Astrocyte (in vitro differentiated cells and primary cell): ENCODE measurements at regions not wholly inside any gene's neighbourhood (a gene's known extent, or its start where the extent isn't known, plus 50 kb on each side); places are given as distances from the start of the nearest gene placed in this dataset.

Experiments used
- DNase-seq: peaks from one replicate; pipeline ENCODE4 v3.0.0-alpha.2; 2010; ENCODE audit warnings: low read depth
- FAIRE-seq: peaks from 2 replicates; lab custom pipeline; 2011; peaks lifted over from hg19 to GRCh38; lab: Jason Lieb, UNC
- H2AFZ ChIP-seq: 2 replicates; pipeline ENCODE4 v1.6.0; 2012; ENCODE audit warnings: low read depth, low read length, inconsistent platforms
- H3K27ac ChIP-seq: 2 replicates; pipeline ENCODE4 v1.5.1; 2011; ENCODE audit warnings: low read depth, low read length, inconsistent platforms
- H3K27me3 ChIP-seq: 2 replicates; pipeline ENCODE4 v1.6.0; 2011; ENCODE audit warnings: low read length, inconsistent platforms; ENCODE audit not compliant: insufficient read depth
- H3K36me3 ChIP-seq: 2 replicates; pipeline ENCODE4 v1.5.1; 2011; ENCODE audit warnings: low read length, inconsistent platforms; ENCODE audit not compliant: insufficient read depth
- H3K4me1 ChIP-seq: 2 replicates; pipeline ENCODE4 v1.5.1; 2011; ENCODE audit warnings: low read length, inconsistent platforms; ENCODE audit not compliant: insufficient read depth
- H3K4me2 ChIP-seq: 2 replicates; pipeline ENCODE4 v1.6.0; 2012; ENCODE audit warnings: low read length, inconsistent platforms
- H3K4me3 ChIP-seq: 2 replicates; pipeline ENCODE4 v1.5.1; 2011; ENCODE audit warnings: low read depth, mild to moderate bottlenecking, low read length, inconsistent platforms; ENCODE audit not compliant: insufficient read depth
- H3K79me2 ChIP-seq: 2 replicates; pipeline ENCODE4 v1.6.0; 2012; ENCODE audit warnings: mild to moderate bottlenecking, low read length, inconsistent platforms; ENCODE audit not compliant: insufficient read depth
- H3K9ac ChIP-seq: 2 replicates; pipeline ENCODE4 v1.6.0; 2012; ENCODE audit warnings: mild to moderate bottlenecking, low read length, inconsistent platforms
- H3K9me3 ChIP-seq: 2 replicates; pipeline ENCODE4 v1.5.1; 2012; ENCODE audit warnings: low read depth, mild to moderate bottlenecking, low read length, inconsistent platforms; ENCODE audit not compliant: insufficient read depth
- H4K20me1 ChIP-seq: 2 replicates; pipeline ENCODE4 v1.6.0; 2012; ENCODE audit warnings: low read length, inconsistent platforms; ENCODE audit not compliant: insufficient read depth
- H3K27ac Mint-ChIP-seq: one replicate; pipeline ENCODE4 v1.8.0; 2021; ENCODE audit warnings: mild to moderate bottlenecking, mixed read lengths; ENCODE audit not compliant: unreplicated experiment
- H3K27me3 Mint-ChIP-seq: one replicate; pipeline ENCODE4 v1.8.0; 2021; ENCODE audit warnings: low read depth, mixed read lengths; ENCODE audit not compliant: unreplicated experiment
- H3K36me3 Mint-ChIP-seq: one replicate; pipeline ENCODE4 v1.8.0; 2021; ENCODE audit warnings: low read depth, mixed read lengths; ENCODE audit not compliant: unreplicated experiment
- H3K4me1 Mint-ChIP-seq: one replicate; pipeline ENCODE4 v1.8.0; 2021; ENCODE audit warnings: low read depth, mixed read lengths; ENCODE audit not compliant: unreplicated experiment
- H3K4me3 Mint-ChIP-seq: one replicate; pipeline ENCODE4 v1.8.0; 2021; ENCODE audit warnings: mild to moderate bottlenecking, moderate library complexity, mixed read lengths; ENCODE audit not compliant: unreplicated experiment
- H3K9me3 Mint-ChIP-seq: one replicate; pipeline ENCODE4 v1.8.0; 2021; ENCODE audit warnings: mild to moderate bottlenecking, mixed read lengths; ENCODE audit not compliant: unreplicated experiment
- CTCF ChIP-seq: IDR thresholded peaks from 2 replicates; pipeline ENCODE4 v1.5.1; 2011; ENCODE audit warnings: low read depth, mild to moderate bottlenecking, inconsistent platforms, low read length, moderate library complexity; ENCODE audit not compliant: insufficient read depth
- EZH2 ChIP-seq: IDR thresholded peaks from 2 replicates; pipeline ENCODE4 v1.6.1; 2012; ENCODE audit warnings: mild to moderate bottlenecking, low read length, inconsistent platforms; ENCODE audit not compliant: insufficient read depth

GRCh38 chr14:21913759-21914158, 240.1 kb upstream of the OR4E1 start:
- FAIRE-seq (peak; percentile 60), DNase-seq (peak; percentile 1)
- no peak overlapping the region for H3K4me3 Mint-ChIP-seq
- H3K9me3 Mint-ChIP-seq: no peaks in the 10 kb centered on the region
- Histone ChIP-seq H3K27ac (no peak overlapping the region), H3K4me3 (no peak overlapping the region), H3K4me1 (no peaks in the 10 kb centered on the region), H3K79me2 (no peaks in the 10 kb centered on the region), H2AFZ (no peak overlapping the region), H3K4me2 (no peak overlapping the region), H3K36me3 (no peaks in the 10 kb centered on the region), H3K9me3 (no peaks in the 10 kb centered on the region), H4K20me1 (no peaks in the 10 kb centered on the region), H3K9ac (no peak overlapping the region), H3K27me3 (no peaks in the 10 kb centered on the region)
- peaks cover 6% of the 10 kb centered on the region for H3K4me1 Mint-ChIP-seq
- H3K36me3 Mint-ChIP-seq: no peaks in the 10 kb centered on the region
- H3K27ac Mint-ChIP-seq: no peak overlapping the region
- no peak for TF ChIP-seq EZH2
- TF ChIP-seq CTCF: peak; percentile 48
- H3K27me3 Mint-ChIP-seq: no peaks in the 10 kb centered on the region

GRCh38 chr14:21912367-21912766, 238.7 kb upstream of the OR4E1 start:
- Mint-ChIP-seq H3K27me3 (no peaks in the 10 kb centered on the region), H3K27ac (no peak overlapping the region), H3K4me3 (no peak overlapping the region), H3K36me3 (no peaks in the 10 kb centered on the region), H3K4me1 (peaks cover 6% of the 10 kb centered on the region), H3K9me3 (no peaks in the 10 kb centered on the region)
- Histone ChIP-seq H3K36me3 (no peaks in the 10 kb centered on the region), H3K27ac (no peak overlapping the region), H3K27me3 (no peaks in the 10 kb centered on the region), H3K4me1 (no peaks in the 10 kb centered on the region), H3K9me3 (no peaks in the 10 kb centered on the region), H3K79me2 (no peaks in the 10 kb centered on the region), H4K20me1 (no peaks in the 10 kb centered on the region), H3K4me2 (no peak overlapping the region), H3K4me3 (no peak overlapping the region), H3K9ac (no peak overlapping the region), H2AFZ (no peak overlapping the region)
- DNase-seq (no peak), FAIRE-seq (no peak)
- TF ChIP-seq EZH2: no peak
- TF ChIP-seq CTCF: no peak

- H3K9ac ChIP-seq: no peak overlapping the region
- no peak overlapping the region for H3K4me3 Mint-ChIP-seq
- no peaks in the 10 kb centered on the region for H3K36me3 Mint-ChIP-seq
- H3K4me2 ChIP-seq: no peak overlapping the region
- H3K27ac ChIP-seq: no peak overlapping the region
- no peaks in the 10 kb centered on the region for H4K20me1 ChIP-seq
- H2AFZ ChIP-seq: no peak overlapping the region
- H3K27me3 Mint-ChIP-seq: no peaks in the 10 kb centered on the region
- H3K4me1 ChIP-seq: no peaks in the 10 kb centered on the region
- no peaks in the 10 kb centered on the region for H3K9me3 ChIP-seq
- no peaks in the 10 kb centered on the region for H3K36me3 ChIP-seq
- peaks cover 6% of the 10 kb centered on the region for H3K4me1 Mint-ChIP-seq
- TF ChIP-seq CTCF: no peak
- no peak for TF ChIP-seq EZH2
- no peaks in the 10 kb centered on the region for H3K27me3 ChIP-seq
- FAIRE-seq (no peak), DNase-seq (no peak)
- no peaks in the 10 kb centered on the region for H3K79me2 ChIP-seq
- H3K4me3 ChIP-seq: no peak overlapping the region
- no peak overlapping the region for H3K27ac Mint-ChIP-seq
- no peaks in the 10 kb centered on the region for H3K9me3 Mint-ChIP-seq
Observed at GRCh38 chr14:21911877-21912276, 238.3 kb upstream of the OR4E1 start.
